Tibial nerve (tissue), 3 donors: ENCODE measurements at regions not wholly inside any gene's neighbourhood (a gene's known extent, or its start where the extent isn't known, plus 50 kb on each side); places are given as distances from the start of the nearest gene placed in this dataset.

ENCODE experiments used
- CTCF ChIP-seq, 5 experiments: fragments of 200-600 bp in 3 of 5; fragments of 450-650 bp in 2 of 5; sonication (generic) in 3 of 5; IDR thresholded peaks; one replicate each; pipeline ENCODE4 v1.5.1; 2016 to 2019; ENCODE audit warnings: antibody characterized with exemption in 5 of 5, mild to moderate bottlenecking in 3 of 5, moderate library complexity in 2 of 5
- POLR2A ChIP-seq, 2 donors: fragments of 450-650 bp; IDR thresholded peaks; one replicate each; pipeline ENCODE4 v1.6.1; 2017; ENCODE audit warnings: antibody characterized with exemption in 2 of 2, mild to moderate bottlenecking in 2 of 2, moderate library complexity in 2 of 2

- TF ChIP-seq POLR2A (IDR thresholded peaks at IDR 0.05) (no peak), CTCF (IDR thresholded peaks at IDR 0.05) (no peak)
Observed at GRCh38 chr14:27721760-27722159, 1044.8 kb upstream of the FOXG1 start.
